M059J (cell line): ENCODE measurements at regions not wholly inside any gene's neighbourhood (a gene's known extent, or its start where the extent isn't known, plus 50 kb on each side); places are given as distances from the start of the nearest gene placed in this dataset.

Experiments used
- DNase-seq: peaks from one replicate; pipeline ENCODE4 v3.0.0-alpha.2; 2012; ENCODE audit warnings: low read depth

DNA sequence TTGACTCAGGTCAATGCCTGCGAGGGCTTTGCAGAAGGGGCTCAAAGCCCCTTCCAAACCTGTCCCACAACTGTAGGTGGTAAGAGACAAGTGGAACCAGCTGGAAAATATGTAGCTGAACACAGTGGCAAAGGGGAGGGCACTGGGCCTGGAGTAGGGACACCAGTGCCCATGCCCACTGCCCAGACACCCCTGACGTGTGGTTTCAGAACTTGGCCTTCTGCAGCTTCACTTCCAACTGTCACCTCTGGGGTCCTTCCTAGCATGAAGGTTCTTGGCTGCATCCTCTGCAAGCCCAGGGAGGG, 233.1 kb upstream of the IRX1 start:
- DNase-seq, result no peak

GRCh38 chr5:3361811-3362605, 233.6 kb upstream of the IRX1 start:
- no peak for DNase-seq

DNA sequence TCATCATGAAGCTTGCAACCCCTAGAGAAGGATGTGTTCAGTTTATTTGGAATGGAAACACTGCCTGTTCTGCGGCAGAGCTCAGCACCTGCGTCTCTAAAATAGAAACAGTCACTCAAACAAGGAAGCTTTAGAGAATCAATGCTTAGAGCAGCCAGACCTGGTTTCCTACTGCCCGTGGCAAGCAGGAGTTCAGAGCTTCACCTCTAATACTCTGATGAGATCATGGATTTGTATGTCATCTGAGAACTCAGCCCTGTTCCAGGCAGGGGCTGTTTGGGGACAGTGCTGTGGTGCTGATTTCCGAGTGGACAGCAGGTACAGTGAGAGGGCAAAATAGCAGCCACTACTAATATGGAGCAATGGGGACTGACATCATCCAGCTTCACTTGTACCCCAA, 236.0 kb upstream of the IRX1 start:
- no peak for DNase-seq

- no peak for DNase-seq
Observed at GRCh38 chr5:3357291-3357690, 238.3 kb upstream of the IRX1 start.

GRCh38 chr5:3356016-3356415, 239.6 kb upstream of the IRX1 start:
- no peak for DNase-seq

DNA sequence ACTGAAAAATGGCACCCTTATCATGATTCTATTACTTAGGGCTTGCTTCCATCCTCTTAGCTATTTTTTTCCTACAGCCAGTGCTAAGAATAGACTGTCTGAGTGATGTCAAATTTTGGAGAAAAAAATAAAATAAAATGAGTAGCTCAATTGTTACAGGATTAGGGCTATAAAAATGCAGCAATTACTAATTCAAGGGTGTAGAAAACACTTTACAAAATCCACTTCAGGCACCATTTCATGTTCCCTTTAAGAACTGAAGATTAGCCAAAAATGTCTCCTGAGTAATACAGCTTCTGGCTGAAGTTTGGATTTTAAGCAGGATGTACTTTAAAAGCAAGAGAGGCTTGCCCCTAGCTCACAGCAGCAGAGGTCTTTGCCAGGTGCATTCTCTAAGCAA, 240.5 kb upstream of the IRX1 start:
- DNase-seq, result no peak

DNA sequence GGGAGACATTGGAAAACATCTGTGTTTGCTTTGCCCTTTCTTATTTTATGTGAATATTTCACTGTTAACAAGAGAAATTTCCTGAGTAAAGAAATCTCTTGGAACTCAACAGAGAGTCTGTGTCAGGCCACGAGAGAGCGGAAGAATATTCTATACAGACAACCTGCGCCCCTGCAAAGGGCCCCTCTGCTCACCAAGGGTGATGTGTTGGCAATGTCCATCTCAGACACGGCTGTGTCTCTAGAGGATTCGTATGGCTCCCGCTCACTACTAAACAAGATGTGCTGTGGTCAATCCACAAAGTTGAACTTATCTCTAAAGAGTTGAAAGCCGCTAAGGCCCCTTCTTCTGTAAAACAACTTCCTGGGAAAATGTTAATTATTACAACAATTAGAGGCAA, 241.0 kb upstream of the IRX1 start:
- no peak for DNase-seq

DNA sequence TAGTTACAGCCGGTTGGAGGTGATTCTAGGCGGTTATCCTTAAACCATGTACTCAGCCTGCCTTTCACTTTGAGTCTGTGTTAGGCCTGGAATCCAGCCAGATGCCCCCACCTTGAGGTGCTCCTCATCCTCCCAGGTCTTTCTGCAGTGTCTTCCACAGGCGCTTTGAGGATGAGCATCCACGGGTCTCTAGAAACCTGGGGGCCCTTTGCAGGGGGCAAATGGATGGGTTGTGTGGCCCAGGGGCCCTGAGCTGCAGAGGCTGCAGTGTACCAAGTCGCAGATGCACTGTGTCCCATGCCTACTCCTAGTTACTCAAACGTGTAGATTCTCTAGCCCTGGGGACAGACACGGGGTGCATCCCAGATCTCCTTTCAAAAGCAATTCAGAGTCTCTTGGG, 242.1 kb upstream of the IRX1 start:
- DNase-seq, result no peak

DNA sequence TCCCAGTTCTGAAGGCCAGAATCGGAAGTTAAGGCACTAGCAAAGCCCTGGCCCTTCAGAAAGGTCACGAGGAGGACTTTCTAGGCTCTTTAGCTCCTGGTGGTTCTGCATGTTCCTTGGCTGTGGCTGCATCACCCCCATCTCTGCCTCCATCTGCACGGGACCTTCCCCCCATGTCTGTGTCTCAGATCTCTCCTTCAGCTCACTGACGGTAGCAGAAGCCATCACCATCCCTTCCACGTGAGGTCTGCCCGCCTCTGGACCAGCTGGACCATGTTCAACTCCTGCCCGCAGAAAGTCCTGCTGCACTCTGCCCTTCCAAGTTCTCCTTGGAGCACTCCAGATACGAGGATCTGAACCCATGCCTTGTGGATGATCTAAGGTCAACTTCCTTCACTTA, 242.9 kb upstream of the IRX1 start:
- no peak for DNase-seq

DNA sequence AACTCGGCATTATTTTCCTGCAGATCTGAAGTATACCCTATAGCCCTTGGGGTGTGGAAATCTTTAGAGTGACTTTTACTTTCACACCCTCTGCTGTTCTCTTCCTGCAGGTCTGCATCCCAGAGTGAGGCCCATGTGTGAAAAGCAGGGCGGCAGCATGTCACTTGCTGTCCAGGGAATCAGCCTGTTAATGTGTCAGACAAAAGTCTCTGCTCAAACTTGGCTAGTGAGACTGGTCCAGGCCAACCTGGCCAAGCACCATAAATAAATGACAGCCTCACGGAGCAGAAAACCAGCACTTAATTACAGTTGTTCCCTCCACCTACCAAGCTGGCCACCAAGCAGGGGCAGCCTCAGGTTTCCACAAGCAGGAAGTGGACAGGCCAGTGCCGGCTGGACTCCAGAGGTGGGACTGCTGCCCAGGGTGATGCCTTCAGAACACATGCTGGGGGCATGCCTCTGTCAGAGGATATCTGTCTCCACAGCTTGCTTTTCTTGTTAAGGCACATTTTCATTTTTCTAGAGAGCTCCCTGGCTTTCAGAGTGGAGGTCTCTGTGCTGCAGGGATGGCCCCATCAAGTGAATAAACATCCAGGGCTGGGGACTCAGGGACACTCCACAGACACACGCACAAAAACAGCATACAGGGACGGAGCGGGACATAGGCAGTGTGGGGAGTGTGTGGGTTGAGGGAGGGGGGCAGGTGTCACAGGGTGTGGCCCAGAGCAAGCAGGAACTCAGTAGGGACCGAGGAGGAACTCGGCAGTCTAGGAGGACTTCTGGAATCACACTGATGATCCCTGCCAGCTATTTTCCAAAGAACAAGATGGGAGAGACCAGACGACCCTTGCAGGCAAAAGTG, 243.8 kb upstream of the IRX1 start:
- no peak for DNase-seq

GRCh38 chr5:3350781-3351180, 244.9 kb upstream of the IRX1 start:
- no peak for DNase-seq

GRCh38 chr5:3349704-3350565, 245.7 kb upstream of the IRX1 start:
- no peak for DNase-seq

DNA sequence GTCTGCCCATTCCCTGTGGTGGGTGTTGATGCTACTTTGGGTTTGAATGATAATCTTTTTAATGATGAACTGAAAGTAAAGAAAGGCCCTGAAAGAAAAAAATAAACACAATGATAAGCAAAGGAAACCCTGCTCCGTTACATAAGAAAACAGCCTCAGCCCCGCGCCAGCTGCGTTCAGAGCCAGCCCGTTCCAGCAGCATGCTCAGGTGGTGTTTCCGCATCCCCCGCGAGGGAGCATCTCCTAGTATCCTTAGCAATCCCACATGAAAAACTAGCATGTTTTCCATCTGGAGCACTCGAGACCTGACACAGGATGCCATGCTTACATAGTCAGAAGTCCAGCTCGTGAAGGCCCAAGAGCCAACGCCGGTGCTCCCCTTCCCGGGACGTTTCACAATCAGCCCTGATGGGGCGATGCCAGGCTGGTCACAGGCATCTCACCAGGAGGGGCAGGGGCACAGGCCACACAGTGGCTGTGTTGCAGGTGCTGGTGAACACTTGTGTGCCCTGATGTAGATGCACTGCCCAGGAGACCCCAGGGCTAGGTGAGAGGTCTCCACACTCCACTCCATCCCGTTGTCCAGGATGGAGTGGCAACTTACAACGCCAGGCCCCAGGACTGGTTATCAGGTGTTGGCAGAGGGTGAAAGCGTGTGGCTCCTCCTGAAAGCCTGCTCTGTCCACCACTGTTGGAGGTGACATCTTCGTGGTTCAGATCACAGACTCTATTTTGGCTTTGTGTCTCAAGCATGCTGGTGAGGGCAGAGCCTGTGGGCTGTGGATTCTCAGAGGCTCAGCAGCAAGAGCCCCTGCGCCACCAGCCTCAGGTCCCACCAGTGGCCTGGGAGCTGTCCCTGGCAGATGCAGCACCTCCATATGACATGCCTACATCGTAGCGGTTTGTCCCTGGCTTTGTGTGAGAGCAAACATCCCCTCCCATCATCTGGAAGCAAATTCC, 246.8 kb upstream of the IRX1 start:
- DNase-seq, result no peak

GRCh38 chr5:3347741-3348140, 247.9 kb upstream of the IRX1 start:
- DNase-seq, result no peak

- no peak for DNase-seq
Observed at GRCh38 chr5:3346111-3346820, 249.4 kb upstream of the IRX1 start.

GRCh38 chr5:3345195-3345594, 250.4 kb upstream of the IRX1 start:
- no peak for DNase-seq

DNA sequence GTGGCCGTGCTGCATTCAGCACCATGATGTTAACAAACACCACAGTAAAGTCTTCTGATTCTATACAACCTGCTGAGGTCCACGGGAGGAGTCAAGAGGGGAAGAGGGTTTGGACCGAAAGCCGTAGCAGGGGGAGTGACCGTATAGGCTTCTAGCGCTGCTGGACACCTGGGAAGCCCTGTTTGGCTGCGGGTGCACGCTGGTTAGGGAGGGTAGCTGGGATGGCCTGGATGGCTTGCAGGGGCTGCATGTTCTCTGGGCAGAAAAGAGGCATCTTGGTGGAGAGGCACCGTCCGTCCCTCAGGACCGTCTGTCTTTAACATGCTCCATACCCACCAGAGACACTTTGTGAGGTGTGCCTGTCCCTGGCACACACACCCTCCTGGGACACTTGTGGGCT, 251.0 kb upstream of the IRX1 start:
- no peak for DNase-seq

DNA sequence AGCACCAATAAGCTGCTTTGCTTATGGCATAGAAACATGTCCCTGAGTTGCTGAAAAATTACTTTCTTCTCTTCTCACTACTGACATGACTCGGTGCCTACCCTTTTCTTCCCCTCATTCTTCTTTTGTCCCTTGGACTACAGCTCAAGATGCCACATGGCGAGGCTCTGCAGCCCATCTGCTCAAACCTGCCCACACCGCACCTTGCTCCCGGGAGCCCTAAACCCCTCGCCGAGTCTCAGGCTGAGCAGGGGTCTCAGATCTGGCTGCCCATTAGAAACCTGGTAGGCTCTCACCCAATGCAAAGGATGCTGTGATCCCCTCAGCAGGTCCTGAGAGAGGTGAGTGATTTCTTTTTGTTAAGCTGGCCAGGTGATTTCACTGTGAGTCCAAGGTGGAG, 251.7 kb upstream of the IRX1 start:
- DNase-seq, result no peak

DNA sequence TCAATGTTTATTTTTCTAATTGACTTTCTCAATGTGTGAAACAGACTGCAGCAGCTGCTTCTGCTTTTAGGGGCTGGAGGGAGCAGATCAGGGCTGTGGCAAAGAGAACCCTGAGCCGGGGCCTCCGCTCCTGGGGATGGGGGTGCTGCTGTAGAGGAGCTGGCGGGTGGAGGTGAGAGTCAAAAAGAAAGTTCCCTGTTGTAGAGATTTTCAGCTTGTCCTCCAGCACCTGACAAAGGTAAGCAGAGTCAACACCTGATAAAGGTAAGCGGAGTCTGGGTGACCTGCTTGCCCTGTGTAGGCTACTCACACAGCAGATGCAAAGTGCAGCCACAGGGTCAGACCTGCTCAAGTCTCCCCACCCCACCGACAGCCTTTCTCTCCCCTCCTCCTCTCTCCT, 252.4 kb upstream of the IRX1 start:
- DNase-seq, result no peak

- no peak for DNase-seq
Observed at GRCh38 chr5:3342271-3343100, 253.1 kb upstream of the IRX1 start.
